ENCODE measurements at regions not wholly inside any gene's neighbourhood (a gene's known extent, or its start where the extent isn't known, plus 50 kb on each side); places are given as distances from the start of the nearest gene placed in this dataset.

GRCh38 chr13:73519396-73520116, 460.8 kb downstream of the KLF5 start:
- Mint-ChIP-seq H3K4me1 (no peaks in the 10 kb centered on the region), H3K36me3 (no peaks in the 10 kb centered on the region), H3K27ac (no peak overlapping the region), H3K4me3 (no peak overlapping the region), H3K9me3 (peaks cover 0 to 9% (median 1%) of the 10 kb centered on the region in 7 donors), H3K27me3 (ENCODE audit: low read depth in 3 of 3) (peaks cover 0 to 2% (median 0%) of the 10 kb centered on the region in 3 donors)
- Histone ChIP-seq H3K4me3 (replicated peaks in 1 of 3; ENCODE audit: low read depth in 2 of 3, low read length in 3 of 3) (no peak overlapping the region), H3K9ac (ENCODE audit: insufficient read depth, low read length, poor library complexity, severe bottlenecking) (no peak overlapping the region), H3K4me2 (replicated peaks; ENCODE audit: extremely low read depth, low read length, poor library complexity, severe bottlenecking) (no peak overlapping the region), H3K36me3 (replicated peaks in 1 of 2; ENCODE audit: control insufficient read depth in 1 of 2, insufficient read depth in 2 of 2, low read length in 2 of 2) (no peaks in the 10 kb centered on the region), H2AFZ (ENCODE audit: insufficient read depth, low read depth, low read length, poor library complexity, severe bottlenecking) (no peak overlapping the region), H3K27me3 (ENCODE audit: control insufficient read depth in 2 of 2, insufficient read depth in 2 of 2, low read length in 2 of 2) (no peaks in the 10 kb centered on the region), H3K79me2 (ENCODE audit: insufficient read depth, low read length) (no peaks in the 10 kb centered on the region), H3K9me3 (replicated peaks in 1 of 2; ENCODE audit: control insufficient read depth in 1 of 2, insufficient read depth in 1 of 2, low read length in 2 of 2) (peaks cover 0 to 4% of the 10 kb centered on the region in 2 donors), H3K4me1 (ENCODE audit: control insufficient read depth in 1 of 2, insufficient read depth in 2 of 2, low read length in 2 of 2) (no peaks in the 10 kb centered on the region), H3K27ac (ENCODE audit: low read depth in 1 of 2, low read length in 2 of 2) (no peak overlapping the region), H4K20me1 (ENCODE audit: insufficient read depth, low read length) (no peaks in the 10 kb centered on the region)
- intact Hi-C loops (cut with micrococcal nuclease) = no loop called here
- 93% methylated on average over 3 of the region's 6 CpGs for WGBS (ENCODE audit: insufficient coverage)
- no peak for DNase-seq
- no peak for TF ChIP-seq CTCF (IDR thresholded peaks at IDR 0.05)

- no peak overlapping the region for H3K4me3 Mint-ChIP-seq
- intact Hi-C loops (cut with micrococcal nuclease) = no loop called here
- no CpG with 5 or more reads among the region's 1 CpG for WGBS (ENCODE audit: insufficient coverage)
- Histone ChIP-seq H3K36me3 (replicated peaks in 1 of 2; ENCODE audit: control insufficient read depth in 1 of 2, insufficient read depth in 2 of 2, low read length in 2 of 2) (no peaks in the 10 kb centered on the region), H2AFZ (ENCODE audit: insufficient read depth, low read depth, low read length, poor library complexity, severe bottlenecking) (no peak overlapping the region), H3K9me3 (replicated peaks in 1 of 2; ENCODE audit: control insufficient read depth in 1 of 2, insufficient read depth in 1 of 2, low read length in 2 of 2) (peaks cover 0 to 4% of the 10 kb centered on the region in 2 donors), H3K79me2 (ENCODE audit: insufficient read depth, low read length) (no peaks in the 10 kb centered on the region), H3K4me3 (replicated peaks in 1 of 3; ENCODE audit: low read depth in 2 of 3, low read length in 3 of 3) (no peak overlapping the region), H3K27me3 (ENCODE audit: control insufficient read depth in 2 of 2, insufficient read depth in 2 of 2, low read length in 2 of 2) (no peaks in the 10 kb centered on the region), H3K9ac (ENCODE audit: insufficient read depth, low read length, poor library complexity, severe bottlenecking) (no peak overlapping the region), H3K27ac (ENCODE audit: low read depth in 1 of 2, low read length in 2 of 2) (no peak overlapping the region), H4K20me1 (ENCODE audit: insufficient read depth, low read length) (no peaks in the 10 kb centered on the region), H3K4me2 (replicated peaks; ENCODE audit: extremely low read depth, low read length, poor library complexity, severe bottlenecking) (no peak overlapping the region), H3K4me1 (ENCODE audit: control insufficient read depth in 1 of 2, insufficient read depth in 2 of 2, low read length in 2 of 2) (no peaks in the 10 kb centered on the region)
- H3K4me1 Mint-ChIP-seq = no peaks in the 10 kb centered on the region
- H3K27ac Mint-ChIP-seq = no peak overlapping the region
- peaks cover 0 to 2% (median 0%) of the 10 kb centered on the region in 3 donors for H3K27me3 Mint-ChIP-seq (ENCODE audit: low read depth in 3 of 3)
- H3K36me3 Mint-ChIP-seq = no peaks in the 10 kb centered on the region
- TF ChIP-seq CTCF (IDR thresholded peaks at IDR 0.05) = no peak
- H3K9me3 Mint-ChIP-seq = peaks cover 0 to 12% (median 2%) of the 10 kb centered on the region in 7 donors
- DNase-seq = no peak
Measured at GRCh38 chr13:73517766-73518165, 459.0 kb downstream of the KLF5 start.

Data from CD14-positive monocyte (primary cell).